Osteocyte (in vitro differentiated cells): ENCODE measurements at regions not wholly inside any gene's neighbourhood (a gene's known extent, or its start where the extent isn't known, plus 50 kb on each side); places are given as distances from the start of the nearest gene placed in this dataset.
"Not testable (repeated sequence)": the region's sequence is repeated elsewhere in the genome, so short reads cannot be mapped to it uniquely, and the experiment has no call there.

ENCODE experiments used
- DNase-seq: peaks from one replicate; pipeline ENCODE4 v3.0.0; 2021; ENCODE audit warnings: mixed read lengths; ENCODE audit not compliant: unreplicated experiment; ENCODE audit errors: extremely low spot score
- H3K27ac Mint-ChIP-seq: one replicate; pipeline ENCODE4 v1.8.0; 2021; ENCODE audit warnings: mild to moderate bottlenecking, mixed read lengths; ENCODE audit not compliant: unreplicated experiment
- H3K27me3 Mint-ChIP-seq: one replicate; pipeline ENCODE4 v1.8.0; 2021; ENCODE audit warnings: mixed read lengths; ENCODE audit not compliant: unreplicated experiment
- H3K36me3 Mint-ChIP-seq: one replicate; pipeline ENCODE4 v1.8.0; 2021; ENCODE audit warnings: mixed read lengths; ENCODE audit not compliant: unreplicated experiment
- H3K4me1 Mint-ChIP-seq: one replicate; pipeline ENCODE4 v1.8.0; 2021; ENCODE audit warnings: mixed read lengths; ENCODE audit not compliant: unreplicated experiment
- H3K4me3 Mint-ChIP-seq: one replicate; pipeline ENCODE4 v1.8.0; 2021; ENCODE audit warnings: mild to moderate bottlenecking, moderate library complexity, mixed read lengths; ENCODE audit not compliant: unreplicated experiment
- H3K9me3 Mint-ChIP-seq: one replicate; pipeline ENCODE4 v1.8.0; 2021; ENCODE audit warnings: mixed read lengths; ENCODE audit not compliant: unreplicated experiment
- CTCF ChIP-seq: fragments of 200-600 bp; sonication (generic); IDR thresholded peaks from 2 replicates; pipeline ENCODE4 v1.5.0; 2021; ENCODE audit warnings: antibody characterized with exemption, mild to moderate bottlenecking, moderate library complexity

DNA sequence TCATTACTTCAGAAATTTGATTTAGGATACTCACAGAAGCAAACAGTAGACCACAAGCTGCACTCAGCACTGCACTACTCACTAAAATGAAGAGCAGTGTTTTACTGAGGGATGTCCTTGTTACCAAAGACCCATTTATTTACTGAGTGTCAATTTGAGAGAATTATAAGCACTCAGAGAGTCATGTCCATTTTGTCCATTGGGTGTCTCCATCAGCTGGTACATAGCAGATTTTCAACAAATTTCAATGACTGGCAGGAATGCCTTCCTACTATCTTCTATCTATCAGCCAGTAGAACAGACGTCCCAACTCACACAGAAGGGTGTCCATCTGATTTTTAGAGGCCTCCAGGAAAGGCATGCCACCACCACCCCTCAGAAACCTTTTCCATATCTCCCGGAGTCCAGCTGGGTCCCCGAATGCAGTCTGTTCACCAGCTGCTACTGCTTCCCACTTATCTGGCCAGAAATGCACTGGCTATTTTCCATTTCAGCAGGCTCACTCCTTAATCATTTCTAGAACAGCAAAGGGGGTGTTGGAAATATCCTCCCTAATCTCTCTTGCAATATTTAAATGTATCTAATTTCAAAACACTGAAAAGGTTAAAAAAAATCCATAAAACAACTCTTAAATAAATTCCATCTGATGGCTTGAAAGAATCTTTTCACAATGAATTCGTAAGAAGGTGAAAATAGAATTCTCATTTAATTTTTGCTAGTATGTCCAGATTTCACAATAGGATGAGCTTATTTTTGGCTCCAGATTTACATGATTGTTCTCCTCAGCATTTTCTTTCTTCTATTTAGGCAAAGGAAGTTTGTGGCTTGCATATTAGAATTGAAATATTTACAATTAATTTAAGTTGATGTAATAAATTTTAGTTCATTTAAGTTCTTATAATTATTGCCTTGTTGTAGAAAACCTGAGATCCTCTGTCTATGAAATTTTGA lies 1164.0 kb upstream of the CELF2 start:
- H3K4me1 Mint-ChIP-seq = no peaks in the 10 kb centered on the region
- no peaks in the 10 kb centered on the region for H3K36me3 Mint-ChIP-seq
- H3K27ac Mint-ChIP-seq = no peak overlapping the region
- no peak for DNase-seq
- no peak overlapping the region for H3K4me3 Mint-ChIP-seq
- H3K27me3 Mint-ChIP-seq = no peaks in the 10 kb centered on the region
- TF ChIP-seq CTCF = no peak
- peaks cover 40% of the 10 kb centered on the region for H3K9me3 Mint-ChIP-seq

DNA sequence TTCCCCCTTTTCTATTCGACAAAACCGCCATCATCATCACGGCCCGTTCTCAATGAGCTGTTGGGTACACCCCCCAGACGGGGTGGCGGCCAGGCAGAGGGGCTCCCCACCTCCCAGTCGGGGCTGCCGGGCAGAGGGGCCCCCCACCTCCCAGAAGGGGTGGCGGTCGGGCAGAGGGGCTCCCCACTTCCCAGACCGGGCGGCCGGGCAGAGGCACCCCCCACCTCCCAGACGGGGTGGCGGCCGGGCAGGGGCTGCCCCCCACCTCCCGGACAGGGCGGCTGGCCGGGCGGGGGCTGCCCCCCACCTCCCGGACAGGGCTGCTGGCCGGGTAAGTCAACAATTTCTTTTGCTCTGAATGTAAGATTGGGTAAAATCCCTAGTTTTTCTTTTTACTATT lies 1162.2 kb upstream of the CELF2 start:
- not testable (repeated sequence) for H3K27me3 Mint-ChIP-seq, H3K4me1 Mint-ChIP-seq, H3K4me3 Mint-ChIP-seq, H3K36me3 Mint-ChIP-seq, H3K27ac Mint-ChIP-seq, DNase-seq
- H3K9me3 Mint-ChIP-seq = peaks cover 37% of the 10 kb centered on the region

GRCh38 chr10:9858816-9859215 lies 1158.9 kb upstream of the CELF2 start:
- DNase-seq = no peak
- TF ChIP-seq CTCF = no peak
- Mint-ChIP-seq H3K36me3 (no peaks in the 10 kb centered on the region), H3K4me1 (no peaks in the 10 kb centered on the region), H3K27me3 (no peaks in the 10 kb centered on the region), H3K4me3 (no peak overlapping the region), H3K27ac (no peak overlapping the region), H3K9me3 (peaks cover 25% of the 10 kb centered on the region)

GRCh38 chr10:9860045-9860444 lies 1157.6 kb upstream of the CELF2 start:
- no peaks in the 10 kb centered on the region for H3K36me3 Mint-ChIP-seq
- H3K27ac Mint-ChIP-seq = no peak overlapping the region
- TF ChIP-seq CTCF = no peak
- DNase-seq = no peak
- no peak overlapping the region for H3K4me3 Mint-ChIP-seq
- H3K27me3 Mint-ChIP-seq = no peaks in the 10 kb centered on the region
- no peaks in the 10 kb centered on the region for H3K4me1 Mint-ChIP-seq
- peaks cover 25% of the 10 kb centered on the region for H3K9me3 Mint-ChIP-seq

GRCh38 chr10:9863559-9864121 lies 1154.0 kb upstream of the CELF2 start:
- Mint-ChIP-seq H3K27ac (no peak overlapping the region), H3K9me3 (peaks cover 22% of the 10 kb centered on the region), H3K4me1 (no peaks in the 10 kb centered on the region), H3K27me3 (no peaks in the 10 kb centered on the region), H3K4me3 (no peak overlapping the region), H3K36me3 (no peaks in the 10 kb centered on the region)
- no peak for DNase-seq
- no peak for TF ChIP-seq CTCF
